ENCODE measurements at regions not wholly inside any gene's neighbourhood (a gene's known extent, or its start where the extent isn't known, plus 50 kb on each side); places are given as distances from the start of the nearest gene placed in this dataset.
"Not testable (repeated sequence)": the region's sequence is repeated elsewhere in the genome, so short reads cannot be mapped to it uniquely, and the experiment has no call there.

GRCh38 chr17:33695431-33695830, 402.3 kb upstream of the ASIC2 start:
- DNase-seq (ENCODE audit: low spot score): no peak

DNA sequence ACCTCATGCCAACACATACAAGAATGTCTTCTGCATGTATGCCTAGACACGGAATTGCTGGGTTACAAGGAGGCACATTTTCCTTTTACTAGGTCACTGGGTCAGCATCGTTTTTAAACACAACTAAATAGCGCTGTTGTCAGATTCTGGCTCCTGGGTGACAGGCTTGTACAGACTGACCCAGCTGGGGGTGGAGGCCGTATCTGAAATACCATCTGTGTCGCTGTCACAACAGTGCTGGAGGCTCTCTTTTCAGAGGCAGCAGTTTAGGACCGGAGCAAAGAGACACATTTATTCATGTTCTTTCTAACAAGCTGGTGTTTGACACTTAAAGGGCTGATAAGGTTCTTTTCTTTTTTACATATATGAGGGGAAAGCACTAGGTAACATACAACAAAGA, 403.0 kb upstream of the ASIC2 start:
- no peak for DNase-seq (ENCODE audit: low spot score)

DNA sequence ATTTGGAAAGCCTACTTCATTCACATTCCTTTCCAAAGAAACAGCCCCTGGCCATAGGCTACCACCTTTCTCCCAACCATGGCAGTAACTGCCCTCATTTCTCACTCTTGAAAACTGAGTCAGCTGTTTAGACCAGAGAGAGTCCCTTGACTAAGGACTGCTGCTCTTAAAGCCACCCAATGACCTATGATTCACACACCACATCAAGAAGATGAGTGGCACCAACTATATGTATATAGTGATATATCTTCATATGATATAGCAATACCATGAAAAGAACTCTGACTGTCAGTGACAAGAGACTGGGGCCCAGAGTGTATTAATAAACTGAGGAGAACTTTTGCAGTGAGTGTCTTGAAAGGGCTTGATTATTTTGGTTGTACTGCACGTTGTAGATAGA, 404.5 kb upstream of the ASIC2 start:
- no peak for DNase-seq (ENCODE audit: low spot score)

- no peak for DNase-seq (ENCODE audit: low spot score)
Measured at GRCh38 chr17:33701910-33702309, 408.8 kb upstream of the ASIC2 start.

- no peak for DNase-seq (ENCODE audit: low spot score)
Measured at GRCh38 chr17:33704856-33705255, 411.8 kb upstream of the ASIC2 start.

DNA sequence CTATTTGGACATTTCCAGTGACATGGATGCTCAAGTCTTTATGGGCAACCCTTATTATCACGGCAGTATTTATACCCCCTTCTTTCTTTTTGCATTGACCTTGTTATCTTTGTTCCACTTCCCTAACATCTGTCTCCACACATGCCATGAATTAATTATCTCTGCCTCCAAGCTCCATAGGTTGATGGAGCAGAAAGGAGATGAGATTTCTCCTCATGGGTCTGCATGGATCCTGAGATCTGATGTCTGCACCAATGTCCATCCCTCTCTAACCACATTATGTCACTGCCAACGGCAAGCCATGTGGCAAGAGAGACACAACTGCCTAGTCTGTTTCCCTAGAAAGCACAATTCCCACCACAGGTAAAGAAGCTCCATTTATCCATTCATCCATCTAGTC, 416.8 kb upstream of the ASIC2 start:
- DNase-seq (ENCODE audit: low spot score): no peak

DNA sequence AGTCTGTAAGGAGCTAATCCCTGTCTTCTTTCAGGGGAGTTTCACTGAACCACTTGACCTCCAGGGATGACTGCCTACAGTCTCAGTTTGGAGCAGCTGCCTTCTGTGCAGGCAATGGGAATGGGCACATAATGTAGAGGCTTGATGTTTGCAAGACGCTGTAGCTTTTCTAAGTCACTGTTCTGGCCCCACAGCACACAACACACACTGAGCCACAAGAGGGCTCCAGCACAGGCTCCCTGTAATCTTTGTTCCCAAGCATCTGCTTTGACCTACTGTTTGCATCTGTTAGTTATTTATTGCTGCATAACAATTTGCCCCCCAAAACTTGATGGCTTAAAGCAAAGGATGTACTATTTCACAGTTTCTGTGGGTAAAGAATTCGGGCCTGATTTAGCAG, 419.0 kb upstream of the ASIC2 start:
- no peak for DNase-seq (ENCODE audit: low spot score)

- no peak for DNase-seq (ENCODE audit: low spot score)
Measured at GRCh38 chr17:33716957-33717356, 423.9 kb upstream of the ASIC2 start.

DNA sequence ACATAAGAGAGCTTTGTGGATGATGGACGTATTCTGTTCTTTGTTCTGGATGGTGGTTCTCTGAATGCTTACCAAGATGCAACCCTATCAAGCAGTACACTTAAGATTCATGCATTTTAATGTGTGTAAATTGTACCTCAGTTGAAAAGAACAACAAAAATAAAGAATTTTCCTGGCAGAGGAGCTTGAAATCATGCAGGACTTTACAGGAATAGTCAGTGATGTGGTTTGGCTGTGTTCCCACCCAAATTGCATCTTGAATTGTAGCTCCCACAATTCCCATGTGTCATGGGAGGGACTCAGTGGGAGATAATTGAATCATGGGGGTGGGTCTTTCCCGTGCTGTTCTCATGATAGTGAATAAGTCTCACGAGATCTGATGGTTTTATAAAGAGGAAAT, 430.6 kb upstream of the ASIC2 start:
- DNase-seq (ENCODE audit: low spot score): not testable (repeated sequence)

DNA sequence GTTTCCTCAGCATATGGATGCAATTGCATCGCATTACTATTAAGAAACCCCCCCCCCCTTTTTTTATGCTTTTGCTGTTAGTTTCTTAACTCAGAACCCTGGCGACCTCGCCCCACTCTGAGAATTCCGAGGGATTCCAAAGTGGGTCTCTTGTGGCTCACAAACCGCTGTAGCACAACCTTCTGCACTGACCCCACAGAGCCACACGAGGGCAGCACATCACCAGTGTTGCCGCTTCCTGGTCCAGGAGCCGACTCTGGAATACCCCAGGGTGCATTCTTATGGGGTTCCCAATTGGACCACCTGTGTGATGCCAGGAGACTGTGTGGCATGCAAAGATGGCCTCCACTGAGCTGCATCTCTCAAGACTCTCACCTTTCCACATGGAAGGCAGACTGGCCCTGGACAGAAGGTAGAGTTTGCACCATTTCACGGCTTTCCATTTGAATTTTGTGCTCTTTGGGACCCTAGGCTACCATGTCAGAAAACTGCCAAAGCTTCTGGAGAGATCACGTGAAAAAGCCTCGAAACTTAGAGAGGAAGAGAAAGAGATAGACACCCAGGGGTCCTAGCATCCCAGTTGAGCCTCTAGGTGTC, 432.7 kb upstream of the ASIC2 start:
- peak; percentile 20 for DNase-seq (ENCODE audit: low spot score)

GRCh38 chr17:33730131-33730530, 437.0 kb upstream of the ASIC2 start:
- DNase-seq (ENCODE audit: low spot score): no peak

- DNase-seq (ENCODE audit: low spot score): no peak
Measured at GRCh38 chr17:33732116-33732515, 439.0 kb upstream of the ASIC2 start.

GRCh38 chr17:33739714-33740113, 446.6 kb upstream of the ASIC2 start:
- no peak for DNase-seq (ENCODE audit: low spot score)

DNA sequence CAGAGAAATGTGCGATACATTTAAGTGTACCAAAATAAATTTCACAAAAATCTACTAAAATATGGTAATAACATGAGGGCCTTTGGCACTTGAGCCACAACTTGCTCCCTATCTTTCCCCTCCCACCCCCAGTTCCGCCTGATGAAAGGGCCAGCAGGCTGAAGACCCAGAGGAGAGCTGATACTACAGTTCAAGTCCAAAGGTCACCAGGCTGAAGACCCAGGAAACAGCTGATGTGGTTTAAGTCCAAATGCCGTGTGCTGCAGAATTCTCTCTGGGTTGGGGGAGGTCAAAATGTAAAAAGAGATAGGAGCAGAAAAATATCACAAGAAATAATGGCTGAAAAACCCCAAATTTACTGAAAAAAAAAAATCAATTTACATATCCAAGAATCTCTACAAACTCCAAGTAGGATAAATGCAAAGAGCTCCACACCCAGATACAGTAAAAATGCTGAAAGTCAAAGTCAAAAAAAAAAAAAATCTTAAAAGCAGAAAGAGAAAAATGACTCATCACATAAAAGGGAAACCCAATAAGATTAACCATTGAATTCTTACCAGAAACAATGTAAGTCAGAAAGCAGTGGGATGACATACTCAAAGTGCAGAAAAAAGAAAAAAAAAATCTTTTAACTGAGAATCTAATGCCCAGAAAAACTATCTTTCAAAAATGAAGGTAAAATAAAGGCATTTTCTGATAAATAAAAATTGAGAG, 452.1 kb upstream of the ASIC2 start:
- no peak for DNase-seq (ENCODE audit: low spot score)

GRCh38 chr17:33749171-33749570, 456.1 kb upstream of the ASIC2 start:
- no peak for DNase-seq (ENCODE audit: low spot score)

DNA sequence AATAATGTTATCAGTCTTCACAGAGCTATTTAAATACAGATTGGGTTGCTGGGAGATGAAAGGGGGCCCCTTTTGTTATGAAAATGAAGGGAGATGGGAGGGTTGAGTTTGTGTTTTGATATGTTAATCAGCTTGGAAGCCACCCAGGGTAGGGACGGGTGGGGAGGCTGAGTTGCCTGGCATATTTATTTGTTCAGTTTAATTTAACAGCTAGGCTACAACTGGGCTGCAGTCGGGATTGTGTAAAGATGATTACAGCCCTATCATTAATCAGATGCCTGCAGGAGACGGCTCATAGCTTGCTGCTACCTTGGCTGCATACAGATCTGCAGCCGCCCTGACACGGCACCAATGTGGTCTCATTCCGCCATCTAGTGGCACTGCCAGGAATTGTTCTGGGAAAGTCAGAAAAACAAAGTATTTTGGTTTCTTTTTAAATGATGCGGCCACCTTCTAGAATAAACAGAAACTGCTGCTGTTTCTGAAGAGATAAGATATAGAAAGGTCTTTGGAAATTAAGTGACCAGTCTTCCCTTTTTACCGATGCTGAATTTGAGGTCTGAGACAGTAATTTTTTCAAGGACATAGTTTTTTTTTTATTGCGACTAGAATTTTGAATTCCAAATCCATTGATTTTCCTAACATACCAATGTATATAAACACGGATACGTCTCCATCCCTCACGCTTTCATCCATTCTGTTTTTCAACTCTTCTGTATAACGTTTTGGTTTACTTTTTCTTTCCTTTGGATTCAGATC, 458.0 kb upstream of the ASIC2 start:
- DNase-seq (ENCODE audit: low spot score): peak; percentile 76

- no peak for DNase-seq (ENCODE audit: low spot score)
Measured at GRCh38 chr17:33751702-33752065, 458.6 kb upstream of the ASIC2 start.

DNA sequence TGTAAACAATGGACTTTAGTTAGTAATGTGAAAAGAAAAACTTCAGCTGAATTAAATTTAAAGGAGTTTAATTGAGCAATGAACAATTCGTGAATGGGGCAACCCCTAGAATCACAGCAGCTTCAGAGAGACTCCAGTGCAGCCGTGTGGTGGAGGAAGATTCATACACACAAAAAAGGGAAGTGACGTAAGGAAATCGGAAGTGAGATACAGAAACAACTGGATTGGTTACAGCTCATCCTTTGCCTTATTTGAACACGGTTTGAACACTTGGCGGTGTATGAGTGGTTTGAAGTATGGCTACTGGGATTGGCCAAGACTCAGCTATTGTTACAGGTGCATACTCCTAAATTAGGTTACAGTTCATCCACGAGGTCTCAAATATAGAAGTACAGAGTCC, 460.4 kb upstream of the ASIC2 start:
- DNase-seq (ENCODE audit: low spot score): no peak

- no peak for DNase-seq (ENCODE audit: low spot score)
Measured at GRCh38 chr17:33756021-33756420, 462.9 kb upstream of the ASIC2 start.

DNA sequence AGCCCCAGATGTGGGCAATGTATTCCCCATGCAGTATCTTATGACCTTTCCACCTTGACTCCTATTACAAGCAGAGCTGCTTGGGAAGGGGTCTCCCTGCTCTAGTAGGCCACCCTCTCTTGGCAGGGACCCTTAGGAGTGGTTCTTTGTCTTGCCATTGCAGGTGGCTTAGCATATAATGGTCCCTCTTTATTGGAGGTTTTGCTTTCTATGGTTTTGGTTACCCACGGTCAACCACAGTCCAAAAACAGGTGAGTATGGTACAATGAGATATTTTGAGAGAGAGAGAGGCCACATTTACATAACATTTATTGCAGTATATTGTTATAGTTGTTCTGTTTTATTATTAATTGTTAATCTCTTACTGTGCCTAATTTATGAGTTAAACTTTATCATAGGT, 472.8 kb upstream of the ASIC2 start:
- no peak for DNase-seq (ENCODE audit: low spot score)

GRCh38 chr17:33766721-33767120, 473.6 kb upstream of the ASIC2 start:
- no peak for DNase-seq (ENCODE audit: low spot score)

- no peak for DNase-seq (ENCODE audit: low spot score)
Measured at GRCh38 chr17:33769066-33769465, 476.0 kb upstream of the ASIC2 start.

GRCh38 chr17:33776304-33776703, 478.8 kb upstream of the CCL2 start:
- no peak for DNase-seq (ENCODE audit: low spot score)

Data from mucosa of gallbladder (tissue), 1 donor.